ENCODE measurements at regions not wholly inside any gene's neighbourhood (a gene's known extent, or its start where the extent isn't known, plus 50 kb on each side); places are given as distances from the start of the nearest gene placed in this dataset.

DNA sequence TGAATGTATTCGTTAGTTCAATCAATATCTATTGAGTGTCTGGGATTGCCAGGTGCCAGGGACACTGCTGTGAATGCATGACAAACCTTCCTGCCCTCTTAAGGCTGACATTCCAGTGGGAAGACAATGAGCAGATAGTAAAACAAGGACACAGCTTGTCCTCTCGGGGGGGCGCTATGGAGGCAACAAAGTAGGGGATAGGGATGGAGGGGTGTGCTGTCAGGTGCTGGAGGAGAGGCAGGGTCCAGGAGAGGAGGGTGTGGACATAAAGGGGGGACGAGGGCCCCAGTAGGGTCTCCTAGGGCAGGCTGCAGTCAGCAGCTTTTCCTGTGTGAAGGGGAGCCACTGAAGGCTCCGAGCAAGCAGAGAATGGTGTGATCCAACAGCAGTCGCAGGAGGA lies 198.2 kb upstream of the PDE10A start:
- no peaks in the 10 kb centered on the region for H3K36me3 ChIP-seq
- DNase-seq (no peak), ATAC-seq (no peak)
- intact Hi-C loops (cut with DNase I; ENCODE audit: low total_unique reads) (no loop called here), in situ Hi-C loops (cut with MboI; ENCODE audit: low sequenced_read_pairs in 4 of 4) (loop anchor here in 1 of 4 donors (25.0 kb wide), 1 partner anchor 424 kb away; no protein-coding TSS in a partner anchor)
- TF ChIP-seq, protein P1, sequence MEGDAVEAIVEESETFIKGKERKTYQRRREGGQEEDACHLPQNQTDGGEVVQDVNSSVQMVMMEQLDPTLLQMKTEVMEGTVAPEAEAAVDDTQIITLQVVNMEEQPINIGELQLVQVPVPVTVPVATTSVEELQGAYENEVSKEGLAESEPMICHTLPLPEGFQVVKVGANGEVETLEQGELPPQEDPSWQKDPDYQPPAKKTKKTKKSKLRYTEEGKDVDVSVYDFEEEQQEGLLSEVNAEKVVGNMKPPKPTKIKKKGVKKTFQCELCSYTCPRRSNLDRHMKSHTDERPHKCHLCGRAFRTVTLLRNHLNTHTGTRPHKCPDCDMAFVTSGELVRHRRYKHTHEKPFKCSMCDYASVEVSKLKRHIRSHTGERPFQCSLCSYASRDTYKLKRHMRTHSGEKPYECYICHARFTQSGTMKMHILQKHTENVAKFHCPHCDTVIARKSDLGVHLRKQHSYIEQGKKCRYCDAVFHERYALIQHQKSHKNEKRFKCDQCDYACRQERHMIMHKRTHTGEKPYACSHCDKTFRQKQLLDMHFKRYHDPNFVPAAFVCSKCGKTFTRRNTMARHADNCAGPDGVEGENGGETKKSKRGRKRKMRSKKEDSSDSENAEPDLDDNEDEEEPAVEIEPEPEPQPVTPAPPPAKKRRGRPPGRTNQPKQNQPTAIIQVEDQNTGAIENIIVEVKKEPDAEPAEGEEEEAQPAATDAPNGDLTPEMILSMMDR (IDR thresholded peaks at IDR 0.05 in 4 of 5, conservative IDR thresholded peaks at IDR 0.05 in 1 of 5): no peak
- H3K27me3 ChIP-seq: no peaks in the 10 kb centered on the region
- H3K4me1 ChIP-seq: no peaks in the 10 kb centered on the region
- no peak overlapping the region for H3K27ac ChIP-seq
- no peaks in the 10 kb centered on the region for H3K9me3 ChIP-seq
- H3K4me3 ChIP-seq: no peak overlapping the region

GRCh38 chr6:165858586-165858985 lies 195.5 kb upstream of the PDE10A start:
- ATAC-seq (no peak), DNase-seq (no peak)
- Histone ChIP-seq H3K27ac (no peak overlapping the region), H3K4me1 (no peaks in the 10 kb centered on the region), H3K27me3 (peaks cover 10 to 14% (median 10%) of the 10 kb centered on the region in 3 donors), H3K36me3 (no peaks in the 10 kb centered on the region), H3K4me3 (no peak overlapping the region), H3K9me3 (no peaks in the 10 kb centered on the region)
- intact Hi-C loops (cut with DNase I; ENCODE audit: low total_unique reads) (no loop called here), in situ Hi-C loops (cut with MboI; ENCODE audit: low sequenced_read_pairs in 4 of 4) (loop anchor here in 2 of 4 donors (10.0 to 25.0 kb wide), 2 partner anchors 421 to 424 kb away; no protein-coding TSS in a partner anchor)
- TF ChIP-seq, protein P1 (IDR thresholded peaks at IDR 0.05 in 4 of 5, conservative IDR thresholded peaks at IDR 0.05 in 1 of 5): no peak
- TF ChIP-seq POLR2A (IDR thresholded peaks at IDR 0.05): no peak

- no peak for ATAC-seq
- intact Hi-C loops (cut with DNase I; ENCODE audit: low total_unique reads) (no loop called here), in situ Hi-C loops (cut with MboI; ENCODE audit: low sequenced_read_pairs in 4 of 4) (loop anchor here in 2 of 4 donors (10.0 to 25.0 kb wide), 2 partner anchors 419 to 421 kb away; no protein-coding TSS in a partner anchor)
- Histone ChIP-seq H3K27ac (no peak overlapping the region), H3K27me3 (peaks cover 13 to 14% (median 14%) of the 10 kb centered on the region in 3 donors), H3K4me3 (no peak overlapping the region), H3K4me1 (no peaks in the 10 kb centered on the region), H3K9me3 (no peaks in the 10 kb centered on the region), H3K36me3 (no peaks in the 10 kb centered on the region)
- DNase-seq: no peak
- TF ChIP-seq, protein P1 (IDR thresholded peaks at IDR 0.05 in 4 of 5, conservative IDR thresholded peaks at IDR 0.05 in 1 of 5): no peak
- no peak for TF ChIP-seq POLR2A (IDR thresholded peaks at IDR 0.05)
Observed at GRCh38 chr6:165855856-165856255, 192.8 kb upstream of the PDE10A start.

- in situ Hi-C loops (cut with MboI; ENCODE audit: low sequenced_read_pairs in 4 of 4): loop anchor here in 3 of 4 donors (5.0 to 25.0 kb wide), 3 partner anchors 418 to 420 kb away; no protein-coding TSS in a partner anchor
- no peaks in the 10 kb centered on the region for H3K4me1 ChIP-seq
- H3K36me3 ChIP-seq: no peaks in the 10 kb centered on the region
- H3K4me3 ChIP-seq: no peak overlapping the region
- DNase-seq: no peak
- peaks cover 14 to 15% (median 14%) of the 10 kb centered on the region in 3 donors for H3K27me3 ChIP-seq
- H3K9me3 ChIP-seq: no peaks in the 10 kb centered on the region
- no peak for ATAC-seq
- intact Hi-C loops (cut with DNase I; ENCODE audit: low total_unique reads): no loop called here
- H3K27ac ChIP-seq: no peak overlapping the region
- no peak for TF ChIP-seq POLR2A (IDR thresholded peaks at IDR 0.05)
Observed at GRCh38 chr6:165854863-165855593, 192.0 kb upstream of the PDE10A start.

DNA sequence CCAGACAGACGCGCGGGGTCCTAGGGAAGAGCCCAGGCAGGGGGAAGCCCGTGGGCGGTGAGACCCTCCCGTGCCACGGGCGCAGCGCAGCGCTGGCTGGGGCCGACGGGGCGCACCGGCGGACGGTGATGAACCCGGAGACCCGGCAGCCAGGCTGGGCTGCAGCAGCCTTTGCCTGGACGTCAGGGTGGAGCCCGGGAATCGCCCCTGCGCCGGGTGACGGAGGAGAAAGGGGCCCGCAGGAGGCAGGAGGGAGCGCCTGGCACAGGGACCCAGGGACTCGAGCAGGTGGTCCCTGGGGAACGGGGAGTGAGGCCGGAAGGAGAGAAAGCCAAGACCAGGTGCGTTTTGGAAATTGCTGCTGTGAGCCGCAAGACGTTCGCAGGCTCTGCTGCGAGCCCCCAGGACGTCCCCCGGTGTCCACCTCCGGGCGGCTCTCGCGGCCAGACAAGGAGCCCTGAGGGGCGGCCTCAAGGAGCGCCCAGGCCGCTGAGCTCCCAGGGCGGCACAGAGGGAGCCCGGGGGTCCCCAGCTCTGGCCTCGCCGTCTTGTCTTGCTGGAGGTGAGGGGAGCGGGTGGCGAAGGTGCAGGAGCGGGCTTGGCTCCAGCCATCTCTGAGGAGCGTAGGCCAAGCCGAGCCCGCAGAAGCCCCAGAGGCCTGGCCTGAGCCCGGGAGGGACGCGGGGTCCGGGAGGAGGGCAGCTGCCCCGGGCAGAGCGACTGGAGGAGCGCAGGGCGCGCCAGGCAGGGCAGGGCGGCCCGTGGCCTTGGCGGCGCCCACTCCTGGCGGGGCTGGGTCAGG lies 191.2 kb upstream of the PDE10A start:
- TF ChIP-seq POLR2A (IDR thresholded peaks at IDR 0.05): no peak
- TF ChIP-seq, protein P1 (IDR thresholded peaks at IDR 0.05 in 4 of 5, conservative IDR thresholded peaks at IDR 0.05 in 1 of 5): no peak
- Histone ChIP-seq H3K9me3 (no peaks in the 10 kb centered on the region), H3K36me3 (no peaks in the 10 kb centered on the region), H3K27me3 (peaks cover 14 to 17% (median 14%) of the 10 kb centered on the region in 3 donors), H3K27ac (no peak overlapping the region), H3K4me1 (no peaks in the 10 kb centered on the region), H3K4me3 (no peak overlapping the region)
- in situ Hi-C loops (cut with MboI; ENCODE audit: low sequenced_read_pairs in 4 of 4): loop anchor here in 3 of 4 donors (5.0 to 25.0 kb wide), 3 partner anchors 417 to 419 kb away; no protein-coding TSS in a partner anchor
- DNase-seq: no peak
- ATAC-seq: no peak
- intact Hi-C loops (cut with DNase I; ENCODE audit: low total_unique reads): no loop called here

Measured in gastrocnemius medialis (tissue), 4 donors.